GM18951 (cell line): ENCODE measurements at regions not wholly inside any gene's neighbourhood (a gene's known extent, or its start where the extent isn't known, plus 50 kb on each side); places are given as distances from the start of the nearest gene placed in this dataset.

Experiments used
- POLR2A ChIP-seq: IDR thresholded peaks from 4 replicates; pipeline ENCODE4 v1.6.1; 2011; ENCODE audit warnings: mild to moderate bottlenecking; ENCODE audit not compliant: insufficient read length, insufficient read depth; ENCODE audit errors: extremely low read depth
- in situ Hi-C: fragments of 300-500 bp; cut with MboI; formaldehyde crosslinking; loops from one replicate; pipeline ENCODE4 v1.12.0; 2022; ENCODE audit warnings: low sequenced_read_pairs, mixed read lengths, inconsistent platforms; ENCODE audit not compliant: unreplicated experiment

DNA sequence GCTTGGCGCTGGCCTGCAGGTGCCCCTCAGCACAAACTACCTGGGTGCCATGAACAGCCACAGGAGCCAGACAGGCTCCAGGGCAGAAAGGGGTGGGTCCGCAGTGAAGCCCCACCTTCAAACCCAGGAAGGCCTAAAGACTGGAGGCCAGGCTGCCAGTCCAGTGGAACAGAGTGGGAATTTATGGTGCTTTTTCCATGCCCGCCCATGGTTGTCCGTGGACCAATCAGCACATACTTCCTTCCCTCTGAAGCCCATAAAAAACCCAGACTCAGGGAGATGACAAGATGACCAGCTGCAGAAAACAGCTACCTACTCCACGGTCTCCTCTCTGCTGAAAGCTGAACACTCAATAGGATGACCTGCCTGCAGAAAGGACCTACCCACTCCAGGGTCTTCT is 275.4 kb upstream of the ADRA1B start:
- TF ChIP-seq POLR2A, result no peak
- in situ Hi-C loops, result no loop called here

DNA sequence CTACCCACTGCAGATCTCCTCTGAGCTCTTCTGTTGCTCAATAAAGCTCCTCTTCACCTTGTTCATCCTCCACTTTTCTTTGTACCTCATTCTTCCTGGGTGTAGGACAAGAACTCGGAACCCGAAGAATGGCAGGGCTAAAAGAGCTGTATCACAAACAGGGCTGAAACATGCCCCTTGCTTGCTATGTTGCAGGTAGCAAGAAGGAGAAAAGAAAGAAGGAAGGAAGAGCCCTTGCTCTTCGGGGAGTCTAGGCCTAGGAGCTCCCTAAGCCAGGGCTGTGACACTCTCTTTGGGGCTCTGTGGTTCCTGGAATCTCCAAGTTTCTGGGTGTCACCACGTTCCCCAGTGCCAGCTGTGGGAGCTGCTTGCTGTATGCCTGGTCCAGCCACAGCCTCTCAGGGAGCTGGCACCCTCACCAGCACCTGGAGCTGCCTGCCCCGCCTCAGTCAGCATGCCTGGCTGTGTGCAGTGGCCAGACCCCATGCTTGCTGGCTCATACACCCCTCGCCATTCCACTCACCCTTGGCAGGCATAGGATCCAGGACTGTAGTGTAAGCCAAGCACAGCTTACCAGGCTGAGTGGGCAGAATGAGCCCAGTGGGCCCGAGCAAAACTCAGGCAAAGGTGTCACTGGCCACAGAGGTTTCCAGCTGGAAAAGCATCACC is 274.8 kb upstream of the ADRA1B start:
- no peak for TF ChIP-seq POLR2A
- in situ Hi-C loops, result no loop called here

DNA sequence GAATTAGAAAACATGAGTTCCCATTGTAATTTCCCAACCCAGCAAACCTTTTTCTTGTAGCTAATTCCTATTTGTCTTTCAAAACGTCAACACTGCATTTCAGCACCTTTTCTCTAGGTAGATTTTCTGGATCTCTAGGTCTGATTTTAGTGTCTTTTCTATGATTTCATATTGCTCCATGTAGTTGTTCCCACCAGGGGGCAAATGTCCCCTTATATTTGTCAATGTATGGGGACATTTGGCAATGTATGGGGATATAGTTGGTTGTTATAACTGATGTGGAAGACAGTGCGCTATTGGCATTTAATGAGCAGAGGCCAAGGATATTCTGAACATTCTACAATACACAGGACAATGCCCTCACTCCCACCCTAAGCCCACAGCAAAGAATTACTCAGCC is 273.9 kb upstream of the ADRA1B start:
- TF ChIP-seq POLR2A, result no peak
- in situ Hi-C loops, result no loop called here

DNA sequence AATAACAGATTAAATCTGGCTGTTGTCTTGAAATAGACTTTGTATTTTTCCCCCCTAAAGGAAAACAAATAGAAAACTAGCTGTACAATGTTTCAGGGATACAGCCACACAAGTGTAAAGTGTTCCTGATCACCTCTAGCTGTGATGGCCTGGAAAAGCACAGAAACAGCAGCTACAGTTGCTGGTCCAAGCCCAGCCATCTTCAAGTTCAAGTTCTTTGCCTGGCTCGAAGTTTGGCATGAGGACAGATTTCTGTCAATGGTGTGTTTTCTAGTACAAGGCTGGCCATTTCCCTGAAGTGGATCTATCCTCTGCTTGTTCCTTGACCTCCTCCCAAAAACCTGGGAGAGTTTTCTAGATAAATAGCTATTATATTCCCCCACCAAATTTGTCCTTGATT is 272.2 kb upstream of the ADRA1B start:
- no peak for TF ChIP-seq POLR2A
- in situ Hi-C loops, result no loop called here

DNA sequence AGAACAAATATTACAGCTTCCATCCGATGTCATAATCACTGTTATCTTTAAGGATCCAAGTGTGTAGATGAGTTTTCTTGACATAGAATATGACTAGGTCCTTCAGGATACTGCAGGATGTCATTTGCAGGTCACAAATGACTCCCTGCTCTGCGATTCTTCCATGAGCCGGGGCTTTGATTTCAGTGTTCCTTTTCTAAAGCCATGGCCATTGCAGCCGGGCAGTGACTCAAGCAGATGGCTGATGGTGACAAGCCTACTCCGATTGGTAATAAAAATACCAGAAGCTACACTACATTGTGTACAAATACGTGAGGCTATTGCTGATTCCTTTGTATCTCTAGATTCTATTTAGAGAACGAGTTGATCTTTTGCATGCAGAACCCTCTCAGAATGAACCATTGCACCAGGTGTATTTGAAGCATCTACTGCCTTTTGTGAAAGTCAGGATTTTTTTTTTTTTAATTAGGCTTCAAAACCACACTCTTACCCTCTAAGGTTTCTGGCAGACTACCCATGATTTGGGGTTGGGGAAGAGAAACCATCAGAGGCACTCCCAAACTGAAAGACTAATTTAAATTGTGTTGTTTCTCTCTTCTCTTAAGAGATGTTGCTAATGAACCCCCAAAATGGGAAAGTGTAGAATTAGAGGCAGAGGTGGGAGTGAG is 271.0 kb upstream of the ADRA1B start:
- in situ Hi-C loops, result no loop called here
- TF ChIP-seq POLR2A, result no peak

DNA sequence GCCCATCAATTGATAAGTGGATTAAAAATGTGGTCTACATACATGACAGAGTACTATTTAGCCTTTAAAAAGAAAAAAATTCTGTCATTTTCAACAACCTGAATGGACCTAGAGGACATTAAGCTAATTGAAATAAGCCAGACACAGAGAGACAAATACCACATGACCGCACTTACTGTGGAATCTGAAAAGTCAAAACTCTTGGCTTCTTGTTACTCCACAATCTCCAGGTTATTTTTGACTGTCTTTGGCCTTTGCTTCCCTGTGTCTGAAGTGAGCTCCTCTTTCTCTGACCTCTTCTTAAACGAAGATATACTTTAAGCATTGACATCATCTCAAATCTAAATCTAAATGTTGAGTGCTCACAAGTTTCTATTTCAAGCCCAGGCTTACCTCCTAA is 265.5 kb upstream of the ADRA1B start:
- TF ChIP-seq POLR2A, result no peak
- in situ Hi-C loops, result no loop called here

DNA sequence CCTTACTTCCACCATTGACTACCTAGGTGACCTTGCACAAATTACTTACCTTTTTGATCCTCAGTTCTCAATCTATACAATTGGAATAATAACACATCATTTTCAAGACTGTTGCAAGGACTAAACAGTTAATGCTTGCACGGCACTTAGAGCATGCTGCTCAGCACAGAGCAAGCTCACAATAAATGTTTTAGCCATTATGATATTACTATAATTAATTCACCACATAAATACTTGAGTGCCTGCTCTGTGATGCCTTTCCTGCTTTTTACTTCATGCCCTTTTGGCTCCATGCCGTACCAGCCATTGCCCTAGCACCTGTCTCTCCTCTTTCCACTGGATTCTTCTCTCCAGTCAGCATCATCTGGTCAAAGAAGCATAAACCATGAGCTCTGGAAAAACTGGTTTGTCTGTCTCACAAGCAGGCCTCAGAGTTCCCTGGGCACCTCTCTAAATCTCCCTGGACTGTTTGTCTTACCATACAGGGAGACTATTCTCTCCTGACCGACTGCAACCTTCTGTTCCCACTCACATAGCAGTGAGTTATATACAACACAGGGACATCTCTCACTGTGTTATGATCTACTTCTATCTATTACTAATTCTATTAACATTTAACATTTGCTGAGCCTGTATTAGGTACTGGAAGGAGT is 260.4 kb upstream of the ADRA1B start:
- in situ Hi-C loops, result no loop called here
- TF ChIP-seq POLR2A, result no peak

DNA sequence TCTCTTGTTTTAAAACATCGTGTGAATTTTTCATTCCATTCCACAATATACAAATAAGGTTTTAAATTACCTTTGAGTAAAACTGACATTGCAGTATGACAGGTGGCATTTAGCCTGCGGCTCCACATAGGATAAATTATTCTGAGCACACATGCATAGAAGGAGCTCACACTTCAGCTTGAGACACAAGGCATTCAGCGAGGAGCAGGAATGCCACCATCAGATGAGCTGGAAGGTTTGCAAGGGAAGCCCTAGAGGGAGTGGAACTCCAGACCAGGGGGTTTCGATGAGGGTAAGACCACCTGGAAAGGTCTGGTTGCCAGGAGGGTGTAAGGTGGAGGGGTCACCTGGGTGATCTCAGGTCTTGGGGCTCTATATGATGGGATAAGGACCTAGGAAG is 259.0 kb upstream of the ADRA1B start:
- no peak for TF ChIP-seq POLR2A
- in situ Hi-C loops, result no loop called here

DNA sequence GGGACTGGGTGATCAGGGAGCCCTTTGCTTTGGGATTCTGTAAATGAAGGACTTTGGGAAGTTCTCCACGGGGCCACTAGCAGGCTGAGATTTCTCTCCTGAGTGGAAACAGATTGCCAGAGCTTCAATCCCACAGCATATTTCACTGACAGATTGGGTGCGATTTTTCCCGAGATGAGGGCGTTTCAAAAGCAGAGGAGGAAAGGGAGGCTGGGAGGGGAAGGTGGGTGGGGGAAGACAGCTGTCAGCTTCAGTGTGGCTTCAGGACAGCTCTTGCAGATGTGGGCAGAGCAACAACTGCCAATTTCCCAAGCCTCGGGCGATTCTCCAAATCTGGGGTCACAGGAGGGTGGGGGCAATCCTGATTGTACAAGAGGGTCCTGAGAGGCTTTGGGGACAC is 258.5 kb upstream of the ADRA1B start:
- in situ Hi-C loops, result no loop called here
- TF ChIP-seq POLR2A, result no peak

DNA sequence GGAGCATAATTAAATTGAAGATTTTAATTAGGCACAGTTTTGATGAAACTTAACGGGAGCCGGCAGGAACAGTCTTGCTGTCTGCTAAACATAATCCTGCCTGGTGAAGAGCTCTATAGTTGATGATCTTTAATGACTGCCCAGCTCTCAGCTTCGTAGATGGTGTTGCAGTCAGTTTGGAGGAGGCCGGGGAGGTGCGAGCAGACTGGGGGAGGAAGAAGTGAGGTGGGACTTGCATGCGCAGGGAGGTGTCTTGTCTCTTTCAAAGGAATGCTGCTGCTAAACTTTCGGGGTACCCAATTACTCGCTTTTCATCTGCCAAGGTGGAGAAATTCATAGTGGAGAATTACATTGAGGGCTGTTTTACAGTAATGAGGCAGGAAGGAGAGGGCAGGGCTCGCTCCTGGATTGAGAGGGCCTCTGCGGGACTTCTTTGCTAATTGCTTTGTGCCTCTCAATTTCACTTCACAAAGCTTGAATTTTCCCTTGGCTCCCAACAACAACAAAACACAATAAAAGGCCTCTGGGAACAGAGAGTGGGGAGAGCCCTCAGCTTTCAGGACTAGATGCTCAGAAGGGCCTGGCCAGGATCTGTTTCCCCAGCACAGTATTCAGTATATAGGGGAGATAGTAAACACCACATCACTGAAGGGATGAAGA is 257.9 kb upstream of the ADRA1B start:
- TF ChIP-seq POLR2A, result no peak
- in situ Hi-C loops, result no loop called here

DNA sequence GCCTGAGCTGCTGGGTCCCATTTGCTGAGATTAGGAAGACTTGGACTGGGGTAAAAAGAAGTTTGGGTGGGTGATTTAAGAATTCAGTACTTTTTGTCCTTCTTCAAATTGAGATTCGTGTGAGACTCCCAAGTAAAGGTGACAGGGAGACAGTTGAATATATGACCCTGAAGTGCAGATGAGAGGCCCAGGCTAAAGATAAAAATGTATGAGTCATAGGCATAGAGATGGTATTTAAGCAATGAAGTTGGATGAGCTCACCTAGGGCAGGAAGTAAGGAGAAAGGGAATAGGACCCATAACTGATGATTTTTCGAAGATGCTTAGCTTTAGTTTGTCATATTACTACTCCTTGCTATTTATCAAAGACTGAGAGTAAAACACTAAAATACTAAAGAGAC is 255.9 kb upstream of the ADRA1B start:
- in situ Hi-C loops, result no loop called here

DNA sequence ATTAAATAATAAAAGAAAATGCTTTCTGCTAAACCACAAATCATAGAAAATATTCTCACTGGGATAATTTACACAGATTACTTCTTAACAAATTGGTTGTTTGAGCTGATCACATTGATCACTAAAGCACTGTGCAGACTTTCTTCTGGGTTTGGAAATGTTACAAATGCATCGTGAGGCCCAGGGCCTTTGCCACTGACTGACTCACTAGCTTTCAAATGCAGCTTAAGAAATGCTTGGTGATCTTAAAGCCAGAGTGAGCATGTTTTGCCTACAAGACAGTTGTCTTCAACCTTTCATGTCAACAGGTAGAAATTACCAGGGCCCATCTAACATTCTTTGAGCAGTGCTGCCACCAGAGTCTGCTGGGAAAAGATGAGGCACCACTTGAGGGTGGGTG is 252.3 kb upstream of the ADRA1B start:
- in situ Hi-C loops, result no loop called here
- no peak for TF ChIP-seq POLR2A

More for the DNA sequence above, 255.9 kb upstream of the ADRA1B start:
- no peak for TF ChIP-seq POLR2A

DNA sequence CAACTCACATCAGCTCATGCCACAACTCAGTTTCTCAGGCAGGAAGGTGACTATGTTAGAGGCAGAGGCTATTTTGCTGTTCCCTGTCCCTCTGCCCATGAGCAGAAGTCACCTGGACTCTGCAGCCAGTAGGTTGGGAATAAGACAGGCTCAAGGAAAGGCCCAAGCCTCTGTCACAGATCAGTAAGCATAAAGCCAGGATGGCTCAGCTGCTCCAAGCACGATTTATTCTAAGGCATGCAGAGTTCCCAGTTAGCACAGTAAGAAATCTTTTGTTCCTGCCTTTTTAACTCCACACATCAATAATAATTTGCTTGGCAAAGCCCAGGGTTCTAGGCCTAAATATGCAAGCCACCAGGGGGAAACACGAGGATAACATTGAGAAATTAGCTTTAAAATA is 249.0 kb upstream of the ADRA1B start:
- in situ Hi-C loops, result no loop called here
- TF ChIP-seq POLR2A, result no peak

DNA sequence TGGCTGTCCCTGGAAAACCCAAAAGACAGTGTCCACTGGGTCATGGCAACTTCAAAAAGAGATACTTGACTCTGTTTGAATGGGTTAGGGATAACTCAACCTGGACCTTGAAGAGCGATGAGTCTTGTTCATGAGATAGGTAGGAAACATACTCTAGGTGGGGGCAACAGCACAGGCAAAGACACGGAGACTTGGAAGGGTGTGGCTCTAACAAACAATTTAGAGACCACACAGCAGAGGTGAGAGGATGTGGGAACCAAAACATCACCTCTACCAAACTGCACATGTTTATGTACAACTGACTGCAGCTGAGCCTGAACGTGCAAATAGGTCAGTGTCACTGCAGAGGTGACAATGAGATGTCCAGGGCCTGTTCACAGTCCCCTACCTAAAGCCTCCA is 247.7 kb upstream of the ADRA1B start:
- in situ Hi-C loops, result no loop called here
- no peak for TF ChIP-seq POLR2A

DNA sequence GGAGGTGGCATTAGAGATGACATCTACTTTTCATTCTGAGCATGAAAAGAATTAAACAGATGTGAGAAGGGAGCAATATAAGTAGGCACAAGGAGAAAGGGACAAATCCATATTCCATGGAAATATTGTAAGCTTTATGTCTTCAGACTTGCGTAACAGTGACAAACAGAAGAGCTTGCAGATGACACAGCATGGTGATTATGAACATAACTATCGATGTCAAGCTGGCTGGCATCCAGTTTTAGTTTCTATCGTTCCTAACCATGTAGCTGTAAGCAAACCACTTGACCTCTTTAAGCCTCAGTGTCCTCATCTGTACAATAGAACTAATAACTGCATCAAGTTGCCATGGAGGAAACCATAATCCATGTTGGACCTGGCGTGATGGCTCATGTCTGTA is 246.7 kb upstream of the ADRA1B start:
- in situ Hi-C loops, result no loop called here
- TF ChIP-seq POLR2A, result no peak
